ENCODE measurements at regions not wholly inside any gene's neighbourhood (a gene's known extent, or its start where the extent isn't known, plus 50 kb on each side); places are given as distances from the start of the nearest gene placed in this dataset.
"Not testable (repeated sequence)": the region's sequence is repeated elsewhere in the genome, so short reads cannot be mapped to it uniquely, and the experiment has no call there.

- no peak for DNase-seq
Measured at GRCh38 chr3:102688556-102688930, 253.7 kb downstream of the ZPLD1 start.

GRCh38 chr3:102691507-102691906 is 256.7 kb downstream of the ZPLD1 start:
- DNase-seq = no peak

GRCh38 chr3:102699104-102699818 is 264.4 kb downstream of the ZPLD1 start:
- DNase-seq = no peak

GRCh38 chr3:102699819-102700140 is 265.0 kb downstream of the ZPLD1 start:
- no peak for DNase-seq

GRCh38 chr3:102712896-102713295 is 278.1 kb downstream of the ZPLD1 start:
- DNase-seq = no peak

GRCh38 chr3:102714567-102714966 is 279.8 kb downstream of the ZPLD1 start:
- no peak for DNase-seq

- DNase-seq = no peak
Measured at GRCh38 chr3:102715030-102715697, 280.3 kb downstream of the ZPLD1 start.

GRCh38 chr3:102718651-102719050 is 283.8 kb downstream of the ZPLD1 start:
- no peak for DNase-seq

GRCh38 chr3:102722317-102722716 is 287.5 kb downstream of the ZPLD1 start:
- DNase-seq = no peak

GRCh38 chr3:102727340-102727739 is 292.5 kb downstream of the ZPLD1 start:
- DNase-seq = no peak

GRCh38 chr3:102732581-102732980 is 297.8 kb downstream of the ZPLD1 start:
- DNase-seq = not testable (repeated sequence)

- DNase-seq = no peak
Measured at GRCh38 chr3:102733791-102734563, 299.2 kb downstream of the ZPLD1 start.

GRCh38 chr3:102735311-102735710 is 300.5 kb downstream of the ZPLD1 start:
- DNase-seq = no peak

GRCh38 chr3:102736288-102736974 is 301.6 kb downstream of the ZPLD1 start:
- DNase-seq = no peak

- DNase-seq = no peak
Measured at GRCh38 chr3:102736975-102737304, 302.1 kb downstream of the ZPLD1 start.

- DNase-seq = no peak
Measured at GRCh38 chr3:102737353-102737752, 302.5 kb downstream of the ZPLD1 start.

- no peak for DNase-seq
Measured at GRCh38 chr3:102741105-102741504, 306.3 kb downstream of the ZPLD1 start.

GRCh38 chr3:102741694-102742093 is 306.9 kb downstream of the ZPLD1 start:
- no peak for DNase-seq

GRCh38 chr3:102745881-102746280 is 311.1 kb downstream of the ZPLD1 start:
- no peak for DNase-seq

- no peak for DNase-seq
Measured at GRCh38 chr3:102747611-102748010, 312.8 kb downstream of the ZPLD1 start.

GRCh38 chr3:102748646-102749045 is 313.8 kb downstream of the ZPLD1 start:
- DNase-seq = no peak

- no peak for DNase-seq
Measured at GRCh38 chr3:102750322-102750721, 315.5 kb downstream of the ZPLD1 start.

GRCh38 chr3:102753901-102754300 is 319.1 kb downstream of the ZPLD1 start:
- no peak for DNase-seq

GRCh38 chr3:102756706-102757105 is 321.9 kb downstream of the ZPLD1 start:
- DNase-seq = no peak

Measured in activated T-cell treated with anti-CD3 and anti-CD28 coated beads for 4 hours (primary cell).